A549 (cell line): ENCODE measurements at regions not wholly inside any gene's neighbourhood (a gene's known extent, or its start where the extent isn't known, plus 50 kb on each side); places are given as distances from the start of the nearest gene placed in this dataset.

Experiments used
- EP300 ChIP-seq, 2 experiments: fragments of >200 bp; sonication (Bioruptor Twin); formaldehyde crosslinking; IDR thresholded peaks; 2 replicates in 1 of 2; 3 replicates in 1 of 2; pipeline ENCODE4 v1.6.1; 2016 to 2017
- MYC ChIP-seq: IDR thresholded peaks from 2 replicates; pipeline ENCODE4 v1.6.1; 2012; ENCODE audit warnings: mild to moderate bottlenecking, inconsistent platforms, low read length, improper control_type of control experiment, borderline replicate concordance
- POLR2A ChIP-seq: IDR thresholded peaks from 2 replicates; pipeline ENCODE4 v1.6.1; 2012; ENCODE audit warnings: mild to moderate bottlenecking, low read length
- RAD21 ChIP-seq, 2 experiments: fragments of >200 bp in 1 of 2; sonication (Bioruptor Twin) in 1 of 2; formaldehyde crosslinking in 1 of 2; IDR thresholded peaks in 1 of 2; conservative IDR thresholded peaks in 1 of 2; 2 replicates in 1 of 2; 3 replicates in 1 of 2; pipeline ENCODE4 v1.6.1; 2012 to 2018; ENCODE audit warnings: inconsistent platforms in 1 of 2
- SMC3 ChIP-seq: fragments of >200 bp; sonication (Bioruptor Twin); formaldehyde crosslinking; IDR thresholded peaks from 3 replicates; pipeline ENCODE4 v1.6.1; 2018; ENCODE audit warnings: inconsistent platforms
- TF ChIP-seq, protein P1 (sequence below): fragments of 450-650 bp; IDR thresholded peaks from 2 replicates; pipeline ENCODE4 v1.6.1; 2014; ENCODE audit warnings: antibody characterized with exemption
- TF ChIP-seq, protein P2 (sequence below): IDR thresholded peaks from 2 replicates; pipeline ENCODE4 v1.6.1; 2012; ENCODE audit warnings: low read depth, borderline replicate concordance

DNA sequence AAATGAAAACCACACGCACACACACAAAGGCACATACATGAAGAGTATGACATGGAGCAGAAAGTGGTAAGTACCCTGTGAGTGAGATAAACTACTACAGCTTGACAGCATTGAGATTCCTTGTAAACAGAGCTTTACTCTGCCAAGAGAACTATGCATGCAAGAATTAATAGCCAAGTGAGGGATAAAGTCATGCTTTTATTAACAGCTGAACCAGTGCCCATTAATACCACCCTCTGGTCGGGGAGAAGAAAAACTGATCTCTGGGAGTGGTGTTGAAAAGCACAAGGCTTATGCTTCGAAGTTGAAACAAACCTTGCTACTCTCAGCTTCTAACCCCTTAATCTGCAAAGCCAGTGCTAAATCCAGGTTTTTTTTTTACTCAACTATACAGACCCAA is 95.9 kb upstream of the C1QTNF7 start:
- TF ChIP-seq, protein P1, sequence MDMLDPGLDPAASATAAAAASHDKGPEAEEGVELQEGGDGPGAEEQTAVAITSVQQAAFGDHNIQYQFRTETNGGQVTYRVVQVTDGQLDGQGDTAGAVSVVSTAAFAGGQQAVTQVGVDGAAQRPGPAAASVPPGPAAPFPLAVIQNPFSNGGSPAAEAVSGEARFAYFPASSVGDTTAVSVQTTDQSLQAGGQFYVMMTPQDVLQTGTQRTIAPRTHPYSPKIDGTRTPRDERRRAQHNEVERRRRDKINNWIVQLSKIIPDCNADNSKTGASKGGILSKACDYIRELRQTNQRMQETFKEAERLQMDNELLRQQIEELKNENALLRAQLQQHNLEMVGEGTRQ, result no peak
- TF ChIP-seq SMC3 (no peak), EP300 (IDR thresholded peaks at IDR 0.05) (no peak), POLR2A (no peak), MYC (no peak), RAD21 (conservative IDR thresholded peaks at IDR 0.05 in 1 of 2, IDR thresholded peaks at IDR 0.05 in 1 of 2) (no peak)
- TF ChIP-seq, protein P2, sequence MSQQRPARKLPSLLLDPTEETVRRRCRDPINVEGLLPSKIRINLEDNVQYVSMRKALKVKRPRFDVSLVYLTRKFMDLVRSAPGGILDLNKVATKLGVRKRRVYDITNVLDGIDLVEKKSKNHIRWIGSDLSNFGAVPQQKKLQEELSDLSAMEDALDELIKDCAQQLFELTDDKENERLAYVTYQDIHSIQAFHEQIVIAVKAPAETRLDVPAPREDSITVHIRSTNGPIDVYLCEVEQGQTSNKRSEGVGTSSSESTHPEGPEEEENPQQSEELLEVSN, result no peak
